ENCODE measurements at regions not wholly inside any gene's neighbourhood (a gene's known extent, or its start where the extent isn't known, plus 50 kb on each side); places are given as distances from the start of the nearest gene placed in this dataset.

DNA sequence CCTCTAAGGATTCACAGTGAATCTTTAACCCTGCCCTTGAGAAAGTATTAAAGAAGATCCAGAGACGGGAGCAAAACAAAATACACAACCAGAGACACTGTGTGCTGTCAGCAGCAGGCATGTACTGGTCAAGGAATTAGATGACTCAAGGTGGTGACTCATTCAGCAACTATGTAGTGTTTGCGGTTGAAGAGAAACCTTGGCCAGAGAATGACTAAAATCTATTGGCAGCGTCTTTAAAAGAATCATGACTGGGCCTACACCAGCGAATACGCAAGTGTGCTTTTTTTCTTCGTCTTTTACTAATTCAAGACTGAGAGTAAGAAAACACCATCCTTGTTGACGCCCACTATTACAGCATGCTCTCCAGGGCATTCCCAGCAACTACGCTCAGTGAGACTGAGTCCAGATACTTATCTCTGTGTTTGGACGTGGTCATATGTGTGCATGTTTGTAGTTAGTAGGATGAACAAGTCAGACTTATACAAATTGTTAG lies 72.4 kb upstream of the BACH2 start:
- no peak for TF ChIP-seq POLR2A (IDR thresholded peaks at IDR 0.05; ENCODE audit: low read length)
- TF ChIP-seq GATA1 (IDR thresholded peaks at IDR 0.05; ENCODE audit: low read depth, low read length), result no peak

Measured in erythroblast (primary cell).